GM04503 (cell line): ENCODE measurements at regions not wholly inside any gene's neighbourhood (a gene's known extent, or its start where the extent isn't known, plus 50 kb on each side); places are given as distances from the start of the nearest gene placed in this dataset.

Experiments
- DNase-seq: peaks from one replicate; pipeline ENCODE4 v3.0.0-alpha.2; 2012; ENCODE audit warnings: low read depth

DNA sequence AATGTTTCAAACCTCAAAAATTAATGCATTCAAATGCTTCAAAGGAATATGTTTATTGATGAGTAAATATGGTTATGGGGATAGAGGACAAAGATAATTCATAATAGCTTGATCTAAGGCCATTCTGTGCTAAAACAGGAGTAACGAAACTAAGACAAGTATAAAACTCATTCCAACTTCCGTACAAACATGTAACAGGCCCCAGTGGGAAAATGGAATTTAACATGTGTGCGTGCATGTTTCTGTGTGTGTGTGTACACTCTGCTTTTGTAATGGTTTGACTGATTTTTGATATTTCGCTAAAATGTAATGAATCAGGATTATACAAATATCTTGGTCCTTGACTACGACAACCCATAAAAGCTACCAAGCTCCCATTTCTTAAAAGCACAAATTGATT is 91.0 kb downstream of the KLF12 start:
- DNase-seq = no peak

DNA sequence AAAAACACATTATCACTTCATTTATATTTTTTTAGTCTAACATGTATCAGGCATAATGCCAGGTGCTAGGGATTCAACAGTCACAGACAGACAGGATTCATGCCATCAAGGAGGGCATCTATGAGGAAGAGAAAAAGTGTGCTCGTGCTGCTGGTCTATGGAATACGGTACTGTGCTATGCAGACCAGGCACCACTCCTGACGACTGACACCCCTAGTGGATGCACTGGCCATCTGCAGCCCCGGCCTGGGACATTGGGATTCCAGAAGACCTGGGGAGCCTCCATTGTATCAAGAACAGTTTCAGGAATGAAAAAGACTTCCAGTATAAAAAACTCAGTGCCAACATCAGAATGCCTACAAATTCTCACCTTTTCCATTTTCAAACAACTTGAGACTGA is 94.0 kb downstream of the KLF12 start:
- no peak for DNase-seq

DNA sequence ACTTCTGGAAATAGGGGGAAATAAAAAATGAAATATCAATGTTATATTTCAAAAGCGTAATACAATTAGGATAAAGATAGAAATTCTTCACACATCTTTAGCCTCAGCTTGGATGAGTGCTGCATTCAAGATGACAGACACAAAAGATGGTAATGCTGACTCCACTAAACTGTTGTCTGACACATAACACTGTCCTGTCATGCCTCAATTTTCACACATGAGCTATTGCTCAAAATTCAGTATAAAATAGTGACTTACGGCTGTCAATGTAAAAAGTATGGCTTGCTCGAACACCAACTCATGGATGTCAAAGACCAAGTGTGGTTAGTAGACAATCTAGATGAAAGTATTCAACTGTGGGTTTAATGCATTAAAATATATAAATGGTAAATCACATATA is 94.5 kb downstream of the KLF12 start:
- no peak for DNase-seq

DNA sequence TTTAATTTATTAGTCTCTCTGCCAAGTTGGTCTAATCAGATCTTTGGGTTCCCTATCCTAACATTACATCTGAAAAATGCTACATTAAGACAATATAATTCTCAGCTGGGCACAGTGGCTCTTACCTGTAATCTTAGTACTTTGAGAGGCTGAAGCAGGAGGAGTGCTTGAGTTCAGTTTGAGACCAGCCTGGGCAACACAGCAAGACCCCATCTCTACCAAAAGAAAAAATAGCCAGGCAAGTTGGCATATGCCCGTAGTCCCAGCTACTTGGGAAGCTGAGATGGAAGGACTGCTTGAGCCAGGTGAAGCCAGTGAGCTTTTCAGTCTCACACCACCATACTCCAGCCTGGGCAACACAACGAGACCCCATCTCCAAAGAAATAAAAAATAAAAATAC is 95.0 kb downstream of the KLF12 start:
- no peak for DNase-seq

DNA sequence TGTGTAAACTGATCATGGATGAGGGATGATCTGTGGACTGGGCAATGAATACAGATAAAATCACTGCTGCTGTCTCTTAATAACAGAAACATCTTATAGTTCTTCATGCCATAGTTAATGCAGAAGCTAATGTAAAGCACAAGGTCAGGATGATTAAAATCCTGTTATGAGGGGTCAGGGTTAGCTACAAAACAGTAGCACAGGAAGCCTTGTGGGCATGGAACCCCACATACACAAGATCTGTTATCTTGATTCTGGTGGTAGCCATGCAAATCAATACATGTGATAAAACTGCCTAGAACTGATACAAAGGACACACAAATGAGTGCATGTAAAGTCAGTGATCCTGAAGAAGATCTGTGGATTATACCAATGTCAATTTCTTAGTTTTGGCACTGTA is 96.4 kb downstream of the KLF12 start:
- no peak for DNase-seq

DNA sequence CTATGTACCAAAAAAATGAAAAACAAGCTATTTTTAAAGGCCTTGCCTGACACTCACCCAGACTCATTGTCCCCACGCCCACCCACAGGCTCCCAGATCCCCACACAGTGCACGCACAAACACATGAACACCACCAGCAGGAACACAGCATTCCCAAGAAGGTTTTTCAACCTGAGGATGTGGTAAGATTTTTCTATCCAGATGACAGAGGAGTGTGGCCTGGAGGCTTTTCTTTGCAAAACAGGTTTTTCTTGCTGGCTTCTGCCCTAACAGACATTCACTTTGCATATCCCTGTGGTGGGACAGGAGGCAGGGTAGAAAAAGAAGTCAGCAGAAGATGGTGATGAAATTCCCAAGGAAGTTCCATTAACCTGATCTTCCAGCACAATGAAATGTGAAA is 97.8 kb downstream of the KLF12 start:
- no peak for DNase-seq

DNA sequence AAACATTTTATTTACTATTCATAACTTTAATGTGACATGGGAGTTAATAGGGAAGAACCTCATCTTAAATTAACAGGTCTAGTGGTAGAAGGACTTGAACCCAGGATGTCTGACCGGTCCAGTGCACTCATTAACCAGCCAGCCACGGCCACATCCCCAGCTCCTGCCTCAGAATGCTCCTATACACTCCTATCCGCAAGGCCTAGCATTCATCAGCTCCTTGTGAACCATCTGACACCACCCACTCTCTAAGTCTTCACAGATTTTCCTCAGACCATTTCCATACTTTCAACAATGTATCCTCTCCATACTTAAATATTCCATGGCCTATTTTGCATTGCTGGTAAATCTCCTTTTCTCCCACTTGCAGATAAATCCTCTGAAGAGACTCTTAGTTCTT is 98.3 kb downstream of the KLF12 start:
- DNase-seq = no peak

DNA sequence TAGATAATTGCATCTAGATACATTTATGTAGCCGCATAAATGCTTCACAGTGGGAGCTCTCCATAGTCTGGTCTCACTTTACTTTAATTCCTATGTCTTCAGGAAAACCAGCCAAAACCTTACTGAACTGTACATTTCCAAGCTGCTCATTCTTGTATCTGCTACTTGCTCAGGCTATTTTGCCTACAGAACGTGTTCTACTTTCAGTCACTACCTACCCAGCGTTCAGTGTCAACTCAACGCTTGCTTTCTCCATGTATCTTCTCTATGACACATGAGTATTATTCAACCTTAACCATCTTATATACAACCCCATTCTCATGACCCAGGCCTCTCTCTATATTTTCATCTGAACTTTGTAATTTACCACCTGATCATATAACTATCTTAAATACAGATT is 101.9 kb downstream of the KLF12 start:
- no peak for DNase-seq

DNA sequence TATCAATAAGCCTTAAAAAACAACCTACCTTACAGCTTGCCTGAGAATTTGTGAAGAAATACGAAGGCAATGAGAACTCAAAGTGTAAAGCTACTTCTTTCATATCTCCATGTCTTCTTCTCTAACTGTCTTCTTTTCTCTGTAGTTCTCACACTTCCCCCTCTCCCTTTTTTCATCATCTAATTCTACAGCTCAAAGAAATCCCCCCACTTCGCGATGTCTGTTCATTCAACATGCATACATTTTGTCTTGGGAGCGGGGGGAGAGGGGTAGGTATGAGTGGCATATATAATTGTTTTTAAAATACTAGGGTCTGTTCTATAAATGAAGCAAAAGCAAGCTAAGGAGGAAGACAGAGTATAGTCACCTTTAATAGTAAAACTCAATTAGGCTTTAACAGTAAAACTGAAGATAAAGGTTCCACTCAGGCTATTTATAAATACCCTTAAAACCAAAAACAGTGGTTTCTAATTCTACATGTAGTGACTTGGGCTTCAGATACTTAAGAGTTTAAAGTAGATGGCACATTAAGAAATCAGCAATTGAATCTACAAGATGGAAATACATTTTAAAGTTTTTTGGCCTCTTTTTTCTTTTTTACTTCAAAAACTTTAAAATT is 106.9 kb downstream of the KLF12 start:
- DNase-seq = no peak

DNA sequence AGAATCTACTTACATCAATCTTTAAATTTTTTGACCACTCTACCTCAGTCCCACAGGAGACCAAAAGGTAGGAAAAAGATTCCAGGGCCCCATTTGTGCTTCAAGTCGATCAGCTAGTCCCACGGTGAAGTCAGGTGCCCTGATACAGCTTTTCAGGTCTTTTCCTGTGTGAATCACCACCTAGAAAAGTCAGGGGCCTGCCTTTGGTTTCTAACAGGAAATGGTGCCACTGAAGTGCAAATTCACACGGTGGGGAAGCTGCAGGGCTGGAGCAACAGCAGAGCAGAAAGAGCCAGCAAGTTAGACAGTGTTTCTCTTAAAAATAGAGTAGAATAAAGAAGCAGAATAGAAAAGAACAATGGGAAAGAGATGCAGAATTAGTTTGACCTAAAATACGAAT is 107.5 kb downstream of the KLF12 start:
- DNase-seq = no peak

DNA sequence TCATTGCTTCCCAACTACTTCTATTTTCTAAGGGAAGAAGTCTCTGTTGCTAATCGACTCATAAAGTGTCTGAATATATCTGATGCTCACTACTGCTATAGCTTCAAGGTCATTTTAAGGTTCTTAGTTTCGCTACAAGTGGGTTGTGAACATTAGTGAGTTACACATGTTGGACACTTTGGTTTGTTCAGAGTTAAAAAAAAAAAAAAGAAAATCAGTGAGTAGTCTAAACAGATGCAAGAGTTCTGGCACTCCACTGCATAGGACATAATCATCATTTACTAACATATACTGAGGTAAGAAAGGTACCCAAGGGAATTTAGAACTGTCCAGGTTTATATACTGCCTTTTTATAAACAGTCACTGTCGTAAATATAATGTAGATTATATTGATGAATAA is 108.8 kb downstream of the KLF12 start:
- DNase-seq = no peak

DNA sequence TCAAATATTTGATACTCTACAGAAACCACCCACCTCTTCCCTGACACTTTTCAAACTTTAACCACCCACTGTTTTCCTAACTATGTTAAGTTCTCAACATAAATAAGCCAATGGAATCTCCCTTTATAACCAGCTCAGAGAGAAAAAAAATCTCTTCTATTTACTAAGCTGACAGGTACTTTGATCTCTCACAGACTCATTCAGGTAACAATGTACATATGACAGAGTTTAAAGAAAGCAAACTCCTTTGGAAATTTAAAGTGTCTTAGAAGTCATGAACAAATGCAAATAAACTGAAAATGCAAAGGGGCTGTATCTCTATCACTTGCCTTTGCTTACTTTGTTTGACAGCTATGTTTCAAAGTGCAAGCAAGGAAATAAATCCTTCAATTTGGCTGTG is 109.3 kb downstream of the KLF12 start:
- DNase-seq = no peak

DNA sequence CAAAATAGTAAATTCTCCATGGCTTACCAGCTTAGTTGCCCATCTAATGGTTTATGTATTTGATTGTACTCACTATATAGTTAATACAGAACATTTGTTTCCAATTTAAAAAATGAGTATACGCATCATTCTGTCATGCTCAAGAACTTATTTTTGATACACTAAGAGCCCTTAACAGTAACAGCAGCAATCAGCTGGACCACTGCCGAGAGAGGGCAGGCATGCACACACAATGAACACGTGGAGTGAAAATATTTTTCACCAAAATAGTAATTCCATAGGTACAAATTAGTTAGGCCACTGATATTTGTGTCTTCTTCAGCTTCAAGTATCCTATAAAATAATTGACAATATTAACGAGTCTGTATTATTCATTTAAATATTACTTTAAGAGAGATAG is 109.9 kb downstream of the KLF12 start:
- no peak for DNase-seq

DNA sequence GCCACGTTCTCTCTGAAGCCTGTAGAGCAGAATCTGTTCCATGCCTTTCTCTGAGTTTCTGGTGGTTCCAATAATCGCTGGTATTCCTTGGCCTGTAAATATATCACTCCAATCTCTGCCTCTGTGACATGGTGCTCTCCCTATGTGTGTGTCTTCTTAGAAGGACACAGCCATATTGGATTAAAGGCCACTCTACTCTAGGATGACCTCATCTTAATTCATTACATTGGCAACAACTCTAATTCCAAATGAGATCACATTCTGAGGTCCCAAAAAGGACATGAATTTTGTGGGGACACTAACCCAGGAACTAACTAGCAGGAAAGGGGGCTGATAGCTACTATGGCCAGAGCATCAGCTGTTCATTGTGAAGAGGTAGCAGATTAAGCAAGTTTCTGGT is 110.7 kb downstream of the KLF12 start:
- no peak for DNase-seq

DNA sequence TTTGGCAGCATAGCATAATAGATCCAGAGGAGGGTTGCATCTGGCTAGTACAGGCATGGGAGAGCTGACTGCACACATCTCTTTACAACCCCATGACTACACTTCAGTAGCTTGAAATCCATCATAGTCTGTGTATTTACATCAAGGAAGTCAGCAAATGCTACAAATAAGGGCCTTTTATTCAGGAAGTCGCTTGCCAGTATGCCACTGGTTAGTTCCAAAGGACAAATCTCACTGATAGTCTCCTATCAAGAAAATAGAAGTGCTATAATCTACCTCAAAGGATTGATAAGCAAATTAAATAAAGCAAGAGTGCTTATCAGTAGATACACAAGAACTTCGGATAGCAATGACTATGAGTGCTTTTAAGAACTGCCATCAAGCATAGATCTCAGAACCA is 112.7 kb downstream of the KLF12 start:
- no peak for DNase-seq

DNA sequence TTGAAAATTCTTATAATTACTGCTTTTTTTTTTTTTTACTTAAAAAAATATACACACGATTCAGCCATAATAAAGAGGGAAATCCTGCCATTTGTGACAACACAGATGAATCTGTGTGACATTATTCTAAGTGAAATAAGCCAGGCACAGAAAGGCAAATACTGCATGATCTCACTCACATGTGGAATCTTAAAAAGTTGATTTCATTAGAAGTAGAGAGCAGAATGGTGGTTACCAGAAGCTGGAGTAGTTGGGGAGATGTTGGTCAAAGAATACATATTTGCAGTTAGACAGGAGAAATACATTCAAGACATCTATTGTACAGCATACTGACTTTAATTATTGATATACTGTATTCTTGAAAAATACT is 116.2 kb downstream of the KLF12 start:
- no peak for DNase-seq

DNA sequence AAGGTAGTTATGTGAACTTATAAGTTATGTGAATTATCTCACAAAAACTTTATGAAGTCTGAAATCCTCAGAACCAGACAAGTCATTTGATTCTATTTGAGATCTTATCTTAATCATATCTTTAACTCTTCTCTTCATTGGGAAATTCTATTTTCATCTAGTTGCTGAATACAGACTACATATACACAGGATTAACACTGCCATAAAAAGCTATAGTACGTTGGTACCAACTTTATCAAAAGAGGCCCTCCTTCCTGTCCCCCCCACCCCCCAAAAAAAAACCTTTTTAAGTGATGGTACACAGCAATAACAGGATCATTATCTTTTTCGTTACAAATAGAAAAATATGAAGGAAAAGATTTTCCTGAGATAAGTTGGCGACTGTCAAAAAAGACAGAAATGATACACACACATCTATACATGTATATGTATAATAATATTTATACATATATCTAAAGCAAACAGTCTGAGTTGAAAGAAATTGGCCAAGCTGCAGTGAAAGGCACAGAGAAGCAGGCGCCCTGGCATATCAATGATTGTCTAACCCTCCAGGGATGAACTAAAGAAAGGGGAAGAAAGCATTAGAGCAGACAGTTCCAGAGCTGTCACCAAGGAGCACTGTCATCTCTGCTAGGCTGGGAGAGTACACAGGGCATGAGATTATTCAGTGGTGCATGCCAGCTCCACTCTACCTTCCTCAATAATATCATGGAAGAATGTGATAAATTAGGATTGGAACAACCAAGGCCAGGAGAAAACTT is 116.7 kb downstream of the KLF12 start:
- DNase-seq = no peak

DNA sequence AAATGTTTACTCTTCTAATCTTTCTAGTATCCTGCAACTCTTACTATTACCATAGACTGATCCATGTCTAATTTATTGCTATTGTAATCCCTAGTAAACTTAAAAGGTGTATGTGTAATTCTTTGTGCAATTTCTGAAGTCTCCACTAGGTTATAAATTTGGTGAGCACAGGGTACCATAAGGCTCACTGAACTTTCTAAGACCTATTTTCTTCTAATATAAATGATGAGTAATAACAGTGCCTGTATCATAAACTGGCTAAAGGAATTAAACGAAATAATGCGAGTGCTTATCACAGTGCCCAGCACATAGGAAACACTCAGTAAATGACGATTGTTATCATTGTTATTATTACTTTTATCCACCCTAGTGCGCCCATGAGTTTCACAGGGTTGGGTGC is 119.1 kb downstream of the KLF12 start:
- no peak for DNase-seq

DNA sequence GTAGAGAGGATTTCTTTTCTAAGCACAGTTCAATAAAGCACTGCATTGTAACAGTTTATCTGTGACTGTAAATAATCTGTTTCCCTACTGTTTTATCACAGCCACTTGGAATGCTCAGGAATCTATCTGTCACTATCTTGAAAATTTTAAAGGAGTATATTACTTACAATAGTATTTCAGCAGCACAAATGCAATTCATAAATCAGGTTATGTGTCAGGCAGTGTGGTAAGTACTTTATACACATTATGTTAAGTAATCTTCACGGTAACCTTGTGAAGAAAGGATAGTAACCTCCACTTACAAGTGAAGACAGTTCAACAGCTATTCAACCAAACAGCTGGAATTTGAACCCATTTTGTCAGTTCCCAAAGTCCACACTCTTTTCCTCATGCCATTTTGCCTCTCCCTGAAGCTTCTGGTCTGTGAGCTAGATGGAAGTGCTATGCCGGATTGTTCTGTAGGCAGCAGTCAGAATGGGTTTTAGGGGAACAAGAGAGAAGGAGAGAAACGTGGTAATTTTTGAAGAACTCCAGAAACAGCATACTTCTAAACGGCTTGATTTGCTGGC is 125.0 kb downstream of the KLF12 start:
- DNase-seq = no peak

DNA sequence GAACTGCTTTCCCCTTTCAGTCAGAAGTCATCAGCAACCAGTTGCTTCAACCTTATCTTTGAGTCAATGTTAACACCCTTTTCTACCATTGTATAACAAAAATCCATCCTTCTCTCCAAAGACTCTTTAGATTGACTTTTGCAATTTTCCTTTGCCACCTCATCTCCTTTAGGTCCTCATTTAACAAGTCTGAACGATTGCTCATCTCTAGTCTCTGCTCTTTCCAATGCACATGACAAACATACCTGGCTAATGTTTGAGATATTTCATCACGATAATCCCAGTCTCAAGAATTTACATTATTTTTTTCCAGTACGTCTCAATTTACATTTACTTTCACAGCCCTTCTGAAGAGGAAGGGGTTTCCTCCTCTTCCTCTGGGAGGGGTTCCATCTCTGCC is 127.5 kb downstream of the KLF12 start:
- no peak for DNase-seq

DNA sequence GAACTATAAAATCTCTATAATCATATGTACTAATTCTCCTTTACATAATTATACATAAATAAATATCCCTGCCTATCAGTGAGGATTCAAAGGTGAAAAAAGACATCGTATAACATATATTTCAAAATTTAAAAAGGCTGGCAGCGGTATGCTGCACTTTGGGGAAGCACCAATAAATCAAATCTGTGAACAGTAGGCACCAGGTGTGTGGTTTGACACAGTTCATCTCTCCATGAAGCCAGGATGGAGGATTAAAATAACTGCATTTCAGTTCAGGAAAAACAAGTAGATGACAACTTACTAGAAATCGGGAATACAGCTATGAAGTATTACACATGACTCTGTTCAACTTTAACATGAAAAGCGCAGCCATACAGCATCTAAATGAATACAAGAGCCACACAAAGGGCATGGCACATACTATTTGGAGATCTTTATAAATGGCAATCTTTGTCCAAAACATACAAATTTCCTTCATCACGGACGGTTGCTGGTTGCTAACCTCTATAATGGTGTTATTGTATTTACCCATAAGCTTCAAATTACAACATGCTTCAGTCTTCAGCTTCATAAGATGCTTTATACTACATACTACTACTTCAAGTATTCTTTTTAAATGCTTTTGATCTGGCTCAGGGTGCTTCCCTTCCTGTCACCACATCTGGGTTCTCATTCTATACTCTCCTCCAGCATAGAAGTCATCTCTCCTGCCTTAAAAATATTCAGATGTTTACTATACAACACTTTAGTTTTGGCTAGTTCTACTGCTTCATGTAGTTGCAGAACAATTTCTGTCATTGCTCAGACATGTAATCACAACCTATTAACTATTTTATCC is 128.7 kb downstream of the KLF12 start:
- no peak for DNase-seq

DNA sequence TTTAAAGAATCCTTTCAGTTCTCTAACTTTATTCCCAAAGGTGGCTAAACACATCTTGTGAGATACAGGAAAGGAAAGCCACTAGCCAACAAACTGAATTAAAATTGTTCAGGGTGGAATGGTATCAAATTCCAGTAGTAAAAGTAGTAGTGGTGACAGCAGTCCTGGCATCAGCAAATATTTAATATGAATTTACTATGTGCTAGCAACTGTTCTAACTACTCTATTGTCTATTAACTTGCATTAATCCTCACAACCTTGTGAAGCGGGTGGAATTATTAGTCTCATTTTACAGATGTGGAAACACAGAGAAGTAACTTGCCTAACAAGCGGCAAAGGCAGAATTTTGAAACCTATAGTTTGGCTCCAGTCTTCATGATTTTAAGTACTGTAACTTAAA is 130.1 kb downstream of the KLF12 start:
- no peak for DNase-seq

DNA sequence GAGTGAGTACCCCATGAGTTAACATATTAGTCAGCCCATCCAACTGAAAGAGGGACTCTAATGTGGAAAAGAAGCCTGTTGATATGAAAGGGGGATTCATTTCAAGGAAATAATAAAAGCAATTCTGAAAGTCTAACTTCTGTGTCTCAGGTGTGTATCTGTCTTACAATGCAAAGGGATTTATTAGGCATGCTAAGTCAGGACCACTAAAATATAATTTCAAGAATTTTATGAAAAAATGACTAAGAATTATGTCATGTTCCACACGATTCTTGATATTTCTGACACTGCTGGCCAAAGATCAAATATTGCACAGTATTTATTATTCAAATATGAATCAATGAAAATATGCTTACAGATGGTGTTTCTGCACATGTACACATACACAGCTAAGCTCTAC is 130.8 kb downstream of the KLF12 start:
- DNase-seq = no peak
